ENCODE measurements at regions not wholly inside any gene's neighbourhood (a gene's known extent, or its start where the extent isn't known, plus 50 kb on each side); places are given as distances from the start of the nearest gene placed in this dataset.

- Histone ChIP-seq H3K27ac (ENCODE audit: low read depth, low read length) (no peak overlapping the region), H3K36me3 (ENCODE audit: insufficient read depth, low read length) (no peaks in the 10 kb centered on the region), H3K4me1 (ENCODE audit: insufficient read depth, low read length) (peaks cover 12% of the 10 kb centered on the region), H3K27me3 (ENCODE audit: insufficient read depth, low read length) (no peaks in the 10 kb centered on the region), H3K9me3 (ENCODE audit: insufficient read depth, low read depth, low read length) (no peaks in the 10 kb centered on the region), H3K4me3 (ENCODE audit: low read length) (no peak overlapping the region), H3K9ac (ENCODE audit: low read depth, low read length) (no peak overlapping the region)
- 94% methylated on average over 4 of the region's 4 CpGs for WGBS
These were observed 107.3 kb upstream of the IGSF10 start for GRCh38 chr3:151568184-151568583.

- 35% methylated on average over 2 of the region's 2 CpGs for WGBS
- no peaks in the 10 kb centered on the region for H3K36me3 ChIP-seq (ENCODE audit: insufficient read depth, low read length)
- H3K27ac ChIP-seq (ENCODE audit: low read depth, low read length) = no peak overlapping the region
- no peak overlapping the region for H3K9ac ChIP-seq (ENCODE audit: low read depth, low read length)
- no peaks in the 10 kb centered on the region for H3K27me3 ChIP-seq (ENCODE audit: insufficient read depth, low read length)
- H3K9me3 ChIP-seq (ENCODE audit: insufficient read depth, low read depth, low read length) = no peaks in the 10 kb centered on the region
- no peak overlapping the region for H3K4me3 ChIP-seq (ENCODE audit: low read length)
- peaks cover 12% of the 10 kb centered on the region for H3K4me1 ChIP-seq (ENCODE audit: insufficient read depth, low read length)
These were observed 106.6 kb upstream of the IGSF10 start for GRCh38 chr3:151567477-151567876.

- H3K9ac ChIP-seq (ENCODE audit: low read depth, low read length) = no peak overlapping the region
- peaks cover 12% of the 10 kb centered on the region for H3K4me1 ChIP-seq (ENCODE audit: insufficient read depth, low read length)
- WGBS = 93% methylated on average over 2 of the region's 2 CpGs
- no peaks in the 10 kb centered on the region for H3K36me3 ChIP-seq (ENCODE audit: insufficient read depth, low read length)
- no peaks in the 10 kb centered on the region for H3K9me3 ChIP-seq (ENCODE audit: insufficient read depth, low read depth, low read length)
- no peak overlapping the region for H3K27ac ChIP-seq (ENCODE audit: low read depth, low read length)
- no peaks in the 10 kb centered on the region for H3K27me3 ChIP-seq (ENCODE audit: insufficient read depth, low read length)
- H3K4me3 ChIP-seq (ENCODE audit: low read length) = no peak overlapping the region
These were observed 103.4 kb upstream of the IGSF10 start for GRCh38 chr3:151564261-151564660.

- Histone ChIP-seq H3K9ac (ENCODE audit: low read depth, low read length) (no peak overlapping the region), H3K27me3 (ENCODE audit: insufficient read depth, low read length) (no peaks in the 10 kb centered on the region), H3K4me3 (ENCODE audit: low read length) (no peak overlapping the region), H3K27ac (ENCODE audit: low read depth, low read length) (no peak overlapping the region), H3K36me3 (ENCODE audit: insufficient read depth, low read length) (no peaks in the 10 kb centered on the region), H3K4me1 (ENCODE audit: insufficient read depth, low read length) (peaks cover 12% of the 10 kb centered on the region), H3K9me3 (ENCODE audit: insufficient read depth, low read depth, low read length) (no peaks in the 10 kb centered on the region)
- 100% methylated on average over 1 of the region's 2 CpGs for WGBS
These were observed 102.4 kb upstream of the IGSF10 start for GRCh38 chr3:151563305-151563704.

GRCh38 chr3:151562891-151563290, 102.0 kb upstream of the IGSF10 start:
- no peak overlapping the region for H3K4me3 ChIP-seq (ENCODE audit: low read length)
- 93% methylated on average over 3 of the region's 5 CpGs for WGBS
- peaks cover 10% of the 10 kb centered on the region for H3K4me1 ChIP-seq (ENCODE audit: insufficient read depth, low read length)
- no peaks in the 10 kb centered on the region for H3K9me3 ChIP-seq (ENCODE audit: insufficient read depth, low read depth, low read length)
- H3K36me3 ChIP-seq (ENCODE audit: insufficient read depth, low read length) = no peaks in the 10 kb centered on the region
- H3K27ac ChIP-seq (ENCODE audit: low read depth, low read length) = no peak overlapping the region
- H3K9ac ChIP-seq (ENCODE audit: low read depth, low read length) = no peak overlapping the region
- H3K27me3 ChIP-seq (ENCODE audit: insufficient read depth, low read length) = no peaks in the 10 kb centered on the region

GRCh38 chr3:151561878-151562277, 101.0 kb upstream of the IGSF10 start:
- no peak overlapping the region for H3K9ac ChIP-seq (ENCODE audit: low read depth, low read length)
- no peaks in the 10 kb centered on the region; the same call in 1 of the 2 replicates for H3K4me1 ChIP-seq (ENCODE audit: insufficient read depth, low read length)
- no peak overlapping the region for H3K27ac ChIP-seq (ENCODE audit: low read depth, low read length)
- no peaks in the 10 kb centered on the region for H3K36me3 ChIP-seq (ENCODE audit: insufficient read depth, low read length)
- no peak overlapping the region for H3K4me3 ChIP-seq (ENCODE audit: low read length)
- H3K9me3 ChIP-seq (ENCODE audit: insufficient read depth, low read depth, low read length) = no peaks in the 10 kb centered on the region
- WGBS = 90% methylated on average over 3 of the region's 3 CpGs
- no peaks in the 10 kb centered on the region for H3K27me3 ChIP-seq (ENCODE audit: insufficient read depth, low read length)

GRCh38 chr3:151560738-151561137, 99.9 kb upstream of the IGSF10 start:
- Histone ChIP-seq H3K9me3 (ENCODE audit: insufficient read depth, low read depth, low read length) (no peaks in the 10 kb centered on the region), H3K9ac (ENCODE audit: low read depth, low read length) (no peak overlapping the region), H3K27me3 (ENCODE audit: insufficient read depth, low read length) (no peaks in the 10 kb centered on the region), H3K4me3 (ENCODE audit: low read length) (no peak overlapping the region), H3K4me1 (ENCODE audit: insufficient read depth, low read length) (no peaks in the 10 kb centered on the region), H3K27ac (ENCODE audit: low read depth, low read length) (no peak overlapping the region), H3K36me3 (ENCODE audit: insufficient read depth, low read length) (no peaks in the 10 kb centered on the region)
- 85% methylated on average over 2 of the region's 2 CpGs for WGBS

- H3K27ac ChIP-seq (ENCODE audit: low read depth, low read length) = no peak overlapping the region
- no peak overlapping the region for H3K4me3 ChIP-seq (ENCODE audit: low read length)
- no peaks in the 10 kb centered on the region for H3K27me3 ChIP-seq (ENCODE audit: insufficient read depth, low read length)
- H3K9me3 ChIP-seq (ENCODE audit: insufficient read depth, low read depth, low read length) = no peaks in the 10 kb centered on the region
- WGBS = 87% methylated on average over 5 of the region's 5 CpGs
- H3K9ac ChIP-seq (ENCODE audit: low read depth, low read length) = no peak overlapping the region
- H3K36me3 ChIP-seq (ENCODE audit: insufficient read depth, low read length) = no peaks in the 10 kb centered on the region
- no peaks in the 10 kb centered on the region for H3K4me1 ChIP-seq (ENCODE audit: insufficient read depth, low read length)
These were observed 98.9 kb upstream of the IGSF10 start for GRCh38 chr3:151559736-151560135.

- H3K27ac ChIP-seq (ENCODE audit: low read depth, low read length) = no peak overlapping the region
- no peaks in the 10 kb centered on the region for H3K9me3 ChIP-seq (ENCODE audit: insufficient read depth, low read depth, low read length)
- H3K27me3 ChIP-seq (ENCODE audit: insufficient read depth, low read length) = no peaks in the 10 kb centered on the region
- H3K9ac ChIP-seq (ENCODE audit: low read depth, low read length) = no peak overlapping the region
- no peaks in the 10 kb centered on the region for H3K4me1 ChIP-seq (ENCODE audit: insufficient read depth, low read length)
- no peak overlapping the region for H3K4me3 ChIP-seq (ENCODE audit: low read length)
- H3K36me3 ChIP-seq (ENCODE audit: insufficient read depth, low read length) = no peaks in the 10 kb centered on the region
These were observed 97.8 kb upstream of the IGSF10 start for GRCh38 chr3:151558661-151559060.

GRCh38 chr3:151557068-151557840, 96.4 kb upstream of the IGSF10 start:
- no peak overlapping the region for H3K27ac ChIP-seq (ENCODE audit: low read depth, low read length)
- 93% methylated on average over 1 of the region's 2 CpGs for WGBS
- no peaks in the 10 kb centered on the region for H3K27me3 ChIP-seq (ENCODE audit: insufficient read depth, low read length)

GRCh38 chr3:151556596-151556995, 95.7 kb upstream of the IGSF10 start:
- Histone ChIP-seq H3K27ac (ENCODE audit: low read depth, low read length) (no peak overlapping the region), H3K9ac (ENCODE audit: low read depth, low read length) (no peak overlapping the region), H3K27me3 (ENCODE audit: insufficient read depth, low read length) (no peaks in the 10 kb centered on the region), H3K4me1 (ENCODE audit: insufficient read depth, low read length) (0 out of 2 replicates have a peak, but pooled peaks cover 4% of the 10 kb centered on the region), H3K9me3 (ENCODE audit: insufficient read depth, low read depth, low read length) (no peaks in the 10 kb centered on the region), H3K4me3 (ENCODE audit: low read length) (no peak overlapping the region), H3K36me3 (ENCODE audit: insufficient read depth, low read length) (no peaks in the 10 kb centered on the region)
- 87% methylated on average over 3 of the region's 3 CpGs for WGBS

More at GRCh38 chr3:151557068-151557840, 96.4 kb upstream of the IGSF10 start:
- no peaks in the 10 kb centered on the region for H3K36me3 ChIP-seq (ENCODE audit: insufficient read depth, low read length)
- no peaks in the 10 kb centered on the region for H3K9me3 ChIP-seq (ENCODE audit: insufficient read depth, low read depth, low read length)
- H3K4me1 ChIP-seq (ENCODE audit: insufficient read depth, low read length) = 0 out of 2 replicates have a peak, but pooled peaks cover 4% of the 10 kb centered on the region
- H3K4me3 ChIP-seq (ENCODE audit: low read length) = no peak overlapping the region
- no peak overlapping the region for H3K9ac ChIP-seq (ENCODE audit: low read depth, low read length)

GRCh38 chr3:151555523-151555922, 94.7 kb upstream of the IGSF10 start:
- H3K9me3 ChIP-seq (ENCODE audit: insufficient read depth, low read depth, low read length) = no peaks in the 10 kb centered on the region
- H3K4me1 ChIP-seq (ENCODE audit: insufficient read depth, low read length) = 0 out of 2 replicates have a peak, but pooled peaks cover 4% of the 10 kb centered on the region
- H3K27me3 ChIP-seq (ENCODE audit: insufficient read depth, low read length) = no peaks in the 10 kb centered on the region
- no peak overlapping the region for H3K27ac ChIP-seq (ENCODE audit: low read depth, low read length)
- H3K36me3 ChIP-seq (ENCODE audit: insufficient read depth, low read length) = no peaks in the 10 kb centered on the region
- H3K4me3 ChIP-seq (ENCODE audit: low read length) = no peak overlapping the region
- no peak overlapping the region for H3K9ac ChIP-seq (ENCODE audit: low read depth, low read length)
- 94% methylated on average over 2 of the region's 2 CpGs for WGBS
